ENCODE measurements at regions not wholly inside any gene's neighbourhood (a gene's known extent, or its start where the extent isn't known, plus 50 kb on each side); places are given as distances from the start of the nearest gene placed in this dataset.
"Not testable (repeated sequence)": the region's sequence is repeated elsewhere in the genome, so short reads cannot be mapped to it uniquely, and the experiment has no call there.

DNA sequence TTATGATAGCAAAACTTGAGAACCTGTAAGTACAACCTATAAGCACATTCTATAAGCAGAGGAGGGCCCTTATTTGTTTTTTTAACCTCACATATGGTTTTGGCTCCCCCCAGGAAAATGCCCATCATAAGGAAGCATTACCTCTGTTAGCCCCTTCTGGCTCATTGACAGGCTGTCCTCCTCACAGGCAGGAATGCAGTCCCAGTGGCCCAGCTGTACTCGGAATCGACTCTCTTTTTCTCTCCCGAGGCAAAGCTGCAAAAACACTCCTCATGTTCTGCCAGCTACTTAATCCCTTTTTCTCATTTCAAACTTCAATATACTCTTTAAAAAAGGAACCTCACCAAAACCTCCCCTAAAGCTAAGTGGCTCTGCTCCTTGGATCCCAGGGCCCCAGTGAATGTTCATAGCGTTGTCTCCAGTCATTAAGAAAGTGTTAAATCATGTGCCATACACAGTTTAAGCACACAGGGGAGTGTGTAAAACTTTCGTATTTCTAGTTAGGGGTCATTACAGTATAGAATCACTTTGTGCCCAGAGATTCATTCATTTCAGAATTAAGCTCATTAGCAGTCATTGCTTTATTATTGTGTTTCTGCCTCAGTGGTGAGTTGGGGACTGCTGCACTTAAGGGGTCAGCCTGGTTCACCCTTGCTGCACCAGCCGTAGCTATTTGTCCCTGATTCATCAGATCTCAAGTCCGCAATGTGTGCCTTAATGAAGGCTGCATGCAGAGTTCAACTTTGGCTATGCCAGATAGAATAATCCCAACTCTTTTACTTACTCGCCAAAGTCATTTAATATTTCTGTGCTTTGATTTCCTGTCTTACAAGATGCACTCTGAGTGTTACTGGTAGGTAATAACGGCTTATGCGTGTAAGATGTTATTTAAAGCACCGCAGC lies 57.6 kb downstream of the JRKL start:
- DNase-seq = no peak

DNA sequence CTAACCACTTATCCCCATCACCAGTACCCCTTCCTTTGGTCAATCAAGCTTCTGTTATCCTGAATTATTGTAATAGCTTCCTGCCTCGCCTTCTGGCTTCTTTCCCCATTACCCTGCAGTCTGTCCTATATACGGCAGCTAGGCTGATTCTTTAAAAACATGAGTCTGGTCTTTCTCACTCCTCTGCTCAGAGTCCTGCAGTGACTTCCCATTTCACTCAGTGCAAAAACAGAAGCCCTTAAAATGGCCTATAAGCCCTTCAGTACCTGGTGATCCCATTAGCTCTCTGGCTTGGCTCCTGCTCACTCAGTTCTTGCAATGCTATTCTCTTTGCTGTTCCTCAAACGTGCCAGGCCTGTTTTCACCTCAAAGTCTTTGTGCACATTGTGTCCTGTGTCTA lies 58.4 kb downstream of the JRKL start:
- DNase-seq = no peak

DNA sequence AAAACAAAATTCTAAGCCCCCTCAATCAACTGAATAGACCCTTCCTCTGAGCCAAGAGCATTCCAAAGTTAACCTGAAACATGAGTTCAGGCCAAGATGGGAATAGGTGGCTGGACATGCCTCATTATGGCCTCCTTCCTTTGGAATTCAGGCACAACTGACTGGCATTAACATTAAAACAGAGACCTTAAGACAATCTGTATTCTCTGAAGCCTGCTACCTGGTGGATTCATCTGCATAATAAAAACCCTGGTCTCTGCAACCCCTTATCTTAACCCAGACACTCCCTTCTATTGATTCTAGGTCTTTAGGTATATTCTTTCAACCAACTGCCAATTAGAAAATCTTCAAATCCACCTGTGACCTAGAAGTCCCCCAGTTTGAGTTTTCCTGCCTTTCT lies 66.3 kb downstream of the JRKL start:
- no peak for DNase-seq

DNA sequence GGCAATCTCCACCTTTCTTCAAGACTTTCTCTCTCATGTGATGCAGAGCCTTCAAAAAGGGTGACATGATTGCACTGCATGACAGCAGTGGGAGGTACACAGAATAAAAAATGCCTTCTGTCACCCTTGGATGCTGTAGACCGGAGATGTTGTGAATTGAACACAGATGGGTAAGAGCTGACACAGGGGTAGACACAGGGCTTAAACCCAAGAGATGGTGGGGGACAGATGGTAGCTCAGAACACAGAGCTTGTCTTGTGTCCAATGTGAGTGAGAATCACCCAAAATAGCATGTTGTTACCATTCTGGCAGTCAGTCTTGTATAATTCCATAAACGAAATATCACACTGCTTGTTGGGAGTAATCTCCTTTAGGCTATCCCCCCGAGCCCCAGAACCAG lies 69.9 kb downstream of the JRKL start:
- no peak for DNase-seq

DNA sequence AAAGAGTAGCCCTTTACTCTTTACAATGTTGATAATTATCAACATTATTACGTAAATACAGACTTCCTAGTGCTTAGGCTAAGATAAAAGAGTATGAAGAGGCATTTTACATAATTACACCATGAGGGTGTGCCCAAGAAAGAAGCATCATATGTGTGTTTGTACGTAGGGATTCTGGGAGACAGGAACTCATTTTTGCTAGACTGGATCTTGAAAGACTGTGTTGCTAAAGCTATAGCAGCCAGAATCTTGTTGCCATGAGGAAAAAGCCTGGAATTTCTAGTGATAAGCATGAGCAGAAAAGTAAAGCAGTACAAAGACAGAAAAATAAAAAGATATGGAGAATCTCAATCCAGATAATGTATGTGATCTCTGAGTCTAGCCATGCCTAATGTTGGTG lies 72.1 kb downstream of the JRKL start:
- no peak for DNase-seq

DNA sequence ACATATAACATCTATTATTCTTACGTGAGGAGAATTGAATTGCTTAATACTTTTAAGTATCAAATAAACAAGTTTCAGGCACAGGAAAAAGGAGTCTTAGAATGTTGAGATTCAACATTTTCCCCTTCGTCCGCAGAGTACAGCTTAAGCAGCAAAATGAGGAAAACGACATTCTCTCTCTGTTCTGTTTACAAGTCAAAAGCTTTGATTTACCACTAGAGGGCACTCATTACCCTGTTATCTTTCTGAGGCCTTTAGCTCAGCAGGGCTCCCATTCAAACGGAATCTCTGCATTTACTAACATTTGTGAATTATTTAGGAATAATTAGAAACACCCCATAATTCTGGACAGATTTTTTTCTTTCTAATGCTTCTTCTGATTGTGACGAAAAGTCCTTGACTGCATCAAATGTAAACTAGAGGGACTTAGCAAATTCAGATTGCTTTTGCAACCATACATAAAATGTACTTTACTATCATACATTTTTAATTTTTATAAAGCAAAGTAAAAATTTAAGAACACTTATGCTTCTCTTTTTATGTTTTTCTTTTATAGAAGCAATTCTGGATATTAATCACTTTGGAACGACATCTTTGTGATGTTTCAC lies 75.0 kb downstream of the JRKL start:
- peak; percentile 56 for DNase-seq

DNA sequence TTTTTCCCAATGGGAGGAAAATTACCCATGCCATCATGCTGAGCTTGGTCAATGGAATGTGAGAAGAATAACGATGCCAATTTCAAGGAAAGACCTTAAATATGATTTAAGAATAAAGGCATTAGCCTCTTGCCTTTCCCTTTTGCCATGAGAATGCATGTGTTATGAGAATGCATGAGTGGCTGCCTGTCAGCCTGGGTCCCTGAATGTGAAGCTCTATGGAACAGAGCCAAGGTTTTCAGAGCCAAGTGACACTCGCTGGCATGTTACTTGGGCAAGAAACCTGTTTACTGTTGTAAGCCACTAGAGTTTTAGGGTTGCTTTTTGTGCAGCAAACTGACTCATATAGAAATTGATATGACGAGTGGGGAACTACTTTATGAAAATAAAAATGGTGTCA lies 75.7 kb downstream of the JRKL start:
- DNase-seq = no peak

DNA sequence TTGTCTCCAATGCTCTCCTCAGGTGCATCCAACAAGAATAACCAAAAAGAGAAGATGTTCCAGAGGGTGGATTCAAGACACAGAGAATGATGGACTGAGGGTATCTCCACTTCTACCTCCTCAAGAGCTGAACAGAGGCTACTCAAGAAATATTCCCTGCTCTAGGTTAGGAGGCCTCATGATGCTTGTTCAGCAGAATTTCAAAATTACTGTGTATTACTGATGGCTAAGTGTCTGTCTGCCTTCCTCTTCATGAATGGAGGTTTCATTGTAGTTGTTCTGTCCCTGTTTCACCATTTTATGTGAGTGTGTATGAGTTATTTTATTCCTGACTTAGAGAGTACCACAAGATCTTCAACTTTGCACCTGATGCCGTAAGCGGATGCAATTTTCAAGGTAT lies 76.8 kb downstream of the JRKL start:
- no peak for DNase-seq

DNA sequence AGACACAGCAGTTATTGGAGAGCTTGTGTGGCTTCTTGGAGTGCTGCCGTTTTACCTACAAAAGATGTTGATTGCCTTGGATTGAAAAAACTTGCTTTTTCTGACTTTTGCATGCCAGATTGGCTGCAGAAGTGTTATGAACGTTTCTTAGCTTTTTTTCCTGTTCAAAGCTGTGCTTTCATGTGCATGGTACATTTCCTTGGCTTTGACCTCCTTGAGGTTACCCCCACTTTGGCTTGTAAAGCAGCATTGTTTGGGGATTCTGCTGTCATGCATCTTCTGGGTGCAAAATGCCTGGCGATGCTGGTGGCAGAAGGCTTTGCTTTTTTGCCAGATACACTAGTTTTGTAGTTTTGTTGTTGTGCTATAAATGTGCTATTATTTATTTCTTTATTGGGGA lies 80.0 kb downstream of the JRKL start:
- DNase-seq = no peak

DNA sequence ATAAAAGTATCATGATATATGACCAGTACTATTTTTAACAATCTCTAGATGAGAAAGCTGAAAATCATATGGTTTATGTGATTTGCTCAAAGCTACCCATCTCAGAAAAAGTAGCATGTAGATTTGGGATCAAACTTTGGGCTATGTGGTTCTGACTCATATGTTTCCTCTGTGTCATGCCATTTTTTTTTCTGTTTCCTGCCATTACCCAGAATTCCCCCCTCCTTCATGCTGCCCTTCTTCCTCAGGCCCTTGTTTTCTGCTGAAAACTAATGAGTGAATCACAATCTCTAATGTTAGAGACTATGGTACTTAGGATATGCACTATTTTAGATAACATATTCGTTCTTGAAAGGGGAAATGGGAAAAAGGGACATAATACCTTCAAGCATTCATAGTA lies 80.7 kb downstream of the JRKL start:
- DNase-seq = no peak

DNA sequence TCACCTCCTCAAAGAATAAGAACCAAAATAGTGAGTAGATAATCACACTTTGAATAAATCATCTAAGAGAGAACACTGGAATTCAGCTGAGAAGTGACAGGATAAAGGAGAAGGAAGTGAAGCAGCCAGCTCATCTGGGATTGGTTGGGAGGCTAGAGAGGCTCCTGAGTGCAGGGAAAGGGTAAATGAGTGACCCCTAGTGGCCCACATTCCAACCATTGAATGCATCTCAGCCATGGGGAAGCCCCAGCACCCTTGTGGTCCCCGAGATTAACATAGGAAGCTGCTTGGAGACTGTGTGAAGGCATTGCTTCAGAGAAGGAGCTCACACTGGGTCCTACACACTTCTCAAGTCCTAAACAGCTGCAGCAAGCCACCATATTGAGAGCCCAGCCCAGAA lies 82.3 kb downstream of the JRKL start:
- DNase-seq = no peak

DNA sequence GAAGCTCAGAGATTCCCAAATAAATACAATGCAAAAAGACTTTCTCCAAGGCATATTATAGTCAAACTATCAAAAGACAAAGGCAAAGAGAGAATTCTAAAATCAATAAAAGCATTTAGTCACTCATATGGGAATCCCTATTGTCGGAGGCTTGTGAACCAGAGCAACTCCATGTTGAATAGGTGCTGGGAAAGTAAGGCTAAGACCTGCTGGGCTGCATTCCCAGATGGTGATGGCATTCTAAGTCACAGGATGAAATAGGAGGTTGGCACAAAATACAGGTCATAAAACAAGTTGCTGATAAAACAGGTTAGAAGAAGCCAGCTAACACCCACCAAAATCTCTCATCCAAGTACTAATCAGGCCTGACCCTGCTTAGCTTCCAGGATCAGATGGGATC lies 84.5 kb downstream of the JRKL start:
- no peak for DNase-seq

DNA sequence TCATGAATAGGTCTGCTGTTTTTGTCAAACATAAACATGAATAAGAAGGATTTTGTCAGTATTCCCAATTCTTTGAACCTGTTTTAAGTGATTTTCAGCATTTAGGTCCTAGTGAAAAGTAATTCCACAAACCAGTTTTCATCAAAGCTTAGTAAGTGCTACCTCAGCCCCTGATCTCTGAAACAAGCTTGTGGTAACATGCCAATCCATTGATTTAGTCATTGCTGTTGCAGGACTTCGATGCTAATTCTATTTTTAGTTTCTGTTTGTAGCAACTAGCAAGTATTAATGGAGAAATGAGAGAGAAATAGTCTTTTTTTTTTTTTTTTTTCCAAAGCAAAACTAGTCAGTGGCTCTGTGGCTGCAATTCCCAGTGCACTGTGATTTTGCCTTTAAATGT lies 91.4 kb downstream of the JRKL start:
- DNase-seq = no peak

DNA sequence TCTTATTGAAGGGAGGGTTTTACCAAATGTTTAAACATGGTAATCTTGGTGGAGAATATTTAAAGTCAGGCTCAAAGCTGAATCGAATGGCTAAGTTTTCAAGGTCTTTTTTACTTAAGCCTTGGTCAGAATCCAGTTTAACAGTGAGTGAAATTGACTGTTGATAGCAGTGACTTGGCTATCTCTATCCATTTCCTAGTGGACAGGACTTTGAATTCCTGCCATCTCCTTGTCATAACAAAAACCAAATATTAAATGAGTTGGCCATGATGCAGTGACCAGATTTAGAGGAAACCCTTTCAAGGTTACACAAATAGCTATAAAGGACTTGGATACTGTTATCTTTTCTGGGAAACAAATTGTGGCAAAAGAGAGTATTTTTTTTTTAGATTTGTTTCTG lies 92.0 kb downstream of the JRKL start:
- no peak for DNase-seq

DNA sequence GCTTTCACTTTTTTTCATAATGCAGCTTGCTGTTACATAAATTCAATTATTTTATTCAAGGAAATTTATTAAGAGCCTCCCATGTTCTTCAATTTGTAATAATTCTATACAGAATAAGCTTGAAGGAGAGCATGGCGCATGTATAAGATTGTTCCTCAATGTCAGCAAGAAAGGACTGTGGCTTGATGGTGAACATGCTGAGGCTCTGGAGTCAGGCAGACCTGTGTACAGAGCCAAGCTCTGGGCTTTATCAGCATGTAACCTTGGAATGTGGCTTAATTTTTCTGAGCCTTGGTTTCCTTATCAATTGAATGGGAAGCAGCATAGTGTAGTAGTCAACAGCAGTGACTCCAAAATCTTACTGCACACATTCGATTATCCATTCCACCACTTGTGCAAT lies 92.4 kb downstream of the JRKL start:
- no peak for DNase-seq

DNA sequence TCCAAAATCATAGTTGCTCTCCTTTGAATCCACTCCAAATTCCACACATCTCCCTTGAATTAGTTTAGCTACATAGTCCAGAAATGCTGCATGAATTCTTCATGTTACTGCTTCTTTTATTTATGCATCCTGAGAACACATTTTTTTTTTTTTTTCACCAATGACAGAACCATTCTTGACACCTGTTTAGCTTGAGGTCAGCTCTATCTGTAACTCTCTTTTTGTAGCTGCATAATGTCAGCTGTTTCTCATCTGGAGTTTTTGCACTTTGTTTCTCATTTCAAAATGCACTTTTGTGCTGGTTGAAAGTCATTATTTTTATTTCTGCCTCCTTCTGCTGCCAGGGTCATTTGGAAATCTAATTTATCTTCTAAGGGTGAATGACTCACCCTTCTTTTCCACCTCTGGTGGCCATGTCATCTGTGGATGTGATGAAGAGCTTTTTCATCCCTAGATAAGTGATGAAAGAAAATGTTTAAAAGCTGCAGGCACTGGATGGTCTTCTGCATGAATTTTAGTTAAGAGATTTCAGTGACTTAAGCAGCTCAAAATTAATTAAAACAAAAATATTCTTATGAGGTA lies 93.7 kb downstream of the JRKL start:
- DNase-seq = no peak

DNA sequence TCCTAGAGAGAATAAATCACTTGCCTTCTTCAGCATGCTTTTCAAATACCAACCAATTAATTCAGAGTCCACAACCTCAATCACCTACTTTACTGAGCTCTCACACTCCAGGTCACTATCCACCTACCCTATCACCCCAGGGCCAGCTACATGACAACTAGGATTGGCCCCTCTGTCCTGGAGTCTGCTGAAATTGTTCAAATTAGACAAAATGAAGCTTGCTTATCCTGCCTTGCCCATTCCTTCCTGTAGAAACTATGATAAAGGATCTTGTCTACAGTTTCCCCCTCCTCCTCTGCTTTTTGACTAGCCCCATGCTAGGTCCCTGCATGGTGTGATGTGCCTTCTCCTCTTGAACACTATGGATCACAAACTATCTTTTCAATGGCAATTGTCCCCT lies 94.5 kb downstream of the JRKL start:
- DNase-seq = no peak

DNA sequence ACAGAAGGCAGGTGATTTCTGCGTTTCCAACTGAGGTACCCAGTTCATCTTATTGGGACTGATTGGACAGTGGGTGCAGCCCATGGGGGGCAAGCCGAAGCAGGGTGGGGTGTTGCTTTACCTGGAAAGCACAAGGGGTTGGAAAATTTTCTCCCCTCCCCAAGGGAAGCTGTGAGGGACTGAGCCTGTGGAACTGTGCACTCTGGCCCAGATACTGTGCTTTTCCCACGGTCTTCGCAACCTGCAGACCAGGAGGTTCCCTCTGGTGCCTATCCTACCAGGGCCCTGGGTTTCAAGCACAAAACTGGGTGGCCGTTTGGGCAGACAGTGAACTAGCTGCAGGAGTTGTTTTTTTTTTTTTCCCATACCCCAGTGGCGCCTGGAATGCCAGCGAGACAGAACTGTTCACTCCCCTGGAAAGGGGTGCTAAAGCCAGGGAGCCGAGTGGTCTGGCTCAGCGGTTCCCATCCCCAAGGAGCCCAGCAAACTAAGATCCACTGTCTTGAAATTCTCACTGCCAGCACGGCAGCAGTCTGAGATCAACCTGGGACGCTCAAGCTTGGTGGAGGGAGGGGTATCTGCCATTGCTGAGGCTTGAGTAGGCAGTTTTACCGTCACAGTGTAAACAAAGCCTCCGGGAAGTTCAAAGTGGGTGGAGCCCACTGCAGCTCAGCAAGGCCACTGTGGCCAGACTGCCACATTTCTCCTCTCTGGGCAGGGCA lies 97.2 kb downstream of the JRKL start:
- no peak for DNase-seq

DNA sequence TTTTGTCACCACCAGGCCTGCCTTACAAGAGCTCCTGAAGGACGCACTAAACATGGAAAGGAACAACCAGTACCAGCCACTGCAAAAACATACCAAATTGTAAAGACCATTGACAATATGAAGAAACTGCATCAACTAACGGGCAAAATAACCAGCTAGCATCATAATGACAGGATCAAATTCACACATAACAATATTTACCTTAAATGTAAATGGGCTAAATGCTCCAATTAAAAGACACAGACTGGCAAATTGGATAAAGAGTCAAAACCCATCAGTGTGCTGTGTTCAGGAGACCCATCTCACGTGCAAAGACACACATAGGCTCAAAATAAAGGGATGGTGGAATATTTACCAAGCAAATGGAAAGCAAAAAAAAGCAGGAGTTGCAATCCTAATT lies 99.1 kb downstream of the JRKL start:
- DNase-seq = not testable (repeated sequence)

DNA sequence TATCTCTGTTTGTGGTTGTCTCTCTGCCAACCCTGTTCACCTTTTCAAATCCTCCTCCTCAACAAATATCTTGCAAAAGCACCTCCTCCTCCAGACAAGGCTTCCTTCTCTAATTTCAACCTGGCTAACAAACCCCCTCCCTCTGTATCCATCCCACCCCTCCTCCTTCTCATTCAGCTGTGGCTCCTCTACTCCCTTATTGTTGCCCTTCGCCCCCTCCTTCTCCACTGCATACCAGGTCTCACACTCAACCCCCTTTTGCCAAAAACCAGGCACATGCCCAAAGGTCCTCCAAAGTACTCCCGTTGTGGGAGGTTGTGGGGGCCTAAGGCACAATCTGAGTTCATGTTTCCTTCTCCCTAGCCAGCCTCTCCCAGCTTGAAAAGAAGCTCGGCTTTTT lies 110.6 kb downstream of the JRKL start:
- no peak for DNase-seq

DNA sequence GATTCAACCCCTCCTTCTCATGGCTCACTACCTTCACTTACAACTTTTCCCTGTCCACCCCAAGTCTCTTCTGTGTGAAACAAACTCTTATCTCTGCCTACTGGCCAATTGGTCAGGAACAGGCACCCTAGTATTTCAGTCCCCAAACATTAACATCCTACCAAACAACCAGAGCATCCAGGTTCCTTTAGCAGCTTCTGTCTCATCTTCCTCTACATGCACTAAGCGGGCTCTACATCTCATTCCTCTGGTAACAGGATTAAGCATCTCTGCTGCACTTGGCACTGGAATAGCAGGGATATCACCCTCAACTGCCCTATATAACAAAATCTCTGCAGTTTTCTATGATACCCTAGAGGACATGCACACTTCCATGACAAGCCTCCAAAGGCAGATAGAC lies 116.2 kb downstream of the JRKL start:
- DNase-seq = no peak

DNA sequence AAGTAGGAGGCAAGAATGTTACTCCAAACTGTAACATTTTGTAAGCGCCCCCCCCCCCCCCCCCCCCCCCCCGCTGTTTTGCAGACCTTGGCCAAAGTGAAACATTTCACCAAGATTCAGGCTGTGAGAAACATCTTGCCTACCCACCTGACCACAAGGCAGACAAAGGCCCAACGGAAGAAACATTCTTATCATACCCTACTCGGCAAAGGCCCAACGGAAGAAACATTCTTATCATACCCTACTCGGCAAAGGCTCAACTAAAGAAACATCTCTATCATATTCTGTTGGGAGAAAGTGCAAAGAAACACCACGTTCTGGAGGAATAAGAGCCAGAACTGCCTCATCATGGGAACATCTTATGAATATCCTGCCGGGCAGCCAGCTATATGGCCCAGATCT lies 117.1 kb downstream of the JRKL start:
- DNase-seq = no peak

DNA sequence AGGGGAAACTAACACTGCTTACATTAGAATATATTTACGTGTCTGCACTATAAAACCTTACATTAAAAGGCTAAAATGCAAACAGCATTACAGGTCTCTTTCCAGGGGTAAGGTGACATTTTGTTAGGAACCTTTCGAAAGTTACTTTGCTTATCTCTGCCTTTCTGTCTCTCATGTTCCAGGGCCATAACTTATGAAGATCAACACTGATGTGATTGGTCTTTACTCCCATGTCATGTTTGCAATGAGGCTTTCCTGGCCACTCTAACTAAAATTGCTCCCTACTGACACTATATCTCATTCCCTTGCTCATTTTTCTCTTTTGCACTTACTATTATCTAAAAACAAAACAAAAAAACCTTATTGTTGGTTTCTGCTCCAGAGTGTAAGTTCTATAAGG lies 119.0 kb downstream of the JRKL start:
- DNase-seq = no peak

DNA sequence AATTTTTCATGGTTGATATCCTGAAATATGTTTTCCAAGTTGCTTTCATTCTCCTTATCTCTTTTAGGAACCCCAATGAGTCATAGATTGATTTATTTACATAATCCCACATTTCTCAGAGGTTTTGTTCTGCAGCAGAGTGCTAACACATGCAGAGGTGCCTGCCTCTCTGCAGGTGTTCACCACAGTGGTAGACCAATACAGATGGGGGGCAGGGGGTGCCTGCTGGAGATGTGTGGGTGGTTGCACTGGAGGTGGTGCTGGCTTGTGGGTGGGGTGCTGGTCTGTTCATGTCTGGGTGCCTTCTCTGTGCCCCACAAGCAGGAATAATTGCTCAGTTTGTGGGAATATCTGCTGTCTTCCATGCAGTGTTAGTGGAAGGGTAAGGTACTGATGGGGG lies 131.1 kb downstream of the JRKL start:
- DNase-seq = no peak
